ENCODE measurements at regions not wholly inside any gene's neighbourhood (a gene's known extent, or its start where the extent isn't known, plus 50 kb on each side); places are given as distances from the start of the nearest gene placed in this dataset.

- no peak for TF ChIP-seq CTCF (IDR thresholded peaks at IDR 0.05)
- no peak for TF ChIP-seq POLR2A (IDR thresholded peaks at IDR 0.05)
Measured at GRCh38 chr18:30644158-30644557, 398.4 kb downstream of the DSC3 start.

Data from uterus (tissue), 2 donors.